H1 (cell line): ENCODE measurements at regions not wholly inside any gene's neighbourhood (a gene's known extent, or its start where the extent isn't known, plus 50 kb on each side); places are given as distances from the start of the nearest gene placed in this dataset.

Experiments used
- ATF2 ChIP-seq: IDR thresholded peaks from 2 replicates; pipeline ENCODE4 v1.6.1; 2012; ENCODE audit warnings: low read length, inconsistent platforms
- CBX8 ChIP-seq: fragments of 300-800, 300-1000 bp; sonication (generic); IDR thresholded peaks from 2 replicates; pipeline ENCODE4 v1.7.1; 2016; ENCODE audit warnings: low read depth, low read length, borderline replicate concordance
- CHD2 ChIP-seq: IDR thresholded peaks from 2 replicates; pipeline ENCODE4 v1.6.1; 2012; ENCODE audit warnings: low read length, improper control_type of control experiment
- CTCF ChIP-seq, 3 experiments: IDR thresholded peaks; 1 replicate in 2 of 3; 2 replicates in 1 of 3; pipeline versions ENCODE4 v1.5.1 to v1.6.1; 2011; ENCODE audit warnings: low read length in 3 of 3, mild to moderate bottlenecking in 3 of 3, inconsistent platforms in 2 of 3, low read depth in 1 of 3, moderate library complexity in 1 of 3; ENCODE audit not compliant: insufficient read depth in 1 of 3; ENCODE audit errors: control extremely low read depth in 1 of 3
- EP300 ChIP-seq, 2 experiments: IDR thresholded peaks; 1 replicate in 1 of 2; 2 replicates in 1 of 2; pipeline ENCODE4 v1.6.1; 2011 to 2012; ENCODE audit warnings: low read depth in 2 of 2, low read length in 2 of 2, mild to moderate bottlenecking in 2 of 2, borderline replicate concordance in 1 of 2, inconsistent platforms in 1 of 2, moderate library complexity in 1 of 2
- JUND ChIP-seq: IDR thresholded peaks from 2 replicates; pipeline ENCODE4 v1.6.1; 2011; ENCODE audit warnings: mild to moderate bottlenecking, improper control_type of control experiment, low read length
- POLR2A ChIP-seq, 2 experiments: IDR thresholded peaks; 1 replicate in 1 of 2; 2 replicates in 1 of 2; pipeline ENCODE4 v1.6.1; 2011; ENCODE audit warnings: low read depth in 2 of 2, low read length in 2 of 2, mild to moderate bottlenecking in 2 of 2; ENCODE audit errors: control extremely low read depth in 1 of 2
- POU5F1 ChIP-seq: IDR thresholded peaks from 2 replicates; pipeline ENCODE4 v1.6.1; 2011; ENCODE audit warnings: low read depth, mild to moderate bottlenecking, low read length, moderate library complexity
- RFX5 ChIP-seq: IDR thresholded peaks from 2 replicates; pipeline ENCODE4 v1.6.1; 2011; ENCODE audit warnings: low read depth, low read length, improper control_type of control experiment, borderline replicate concordance
- RXRA ChIP-seq: IDR thresholded peaks from 2 replicates; pipeline ENCODE4 v1.6.1; 2011; ENCODE audit warnings: low read depth, mild to moderate bottlenecking, low read length, moderate library complexity; ENCODE audit not compliant: insufficient read depth
- ZNF274 ChIP-seq: IDR thresholded peaks from 2 replicates; pipeline ENCODE4 v1.7.0; 2012; ENCODE audit warnings: low read length, borderline replicate concordance; ENCODE audit errors: extremely low read depth

- TF ChIP-seq CBX8 (no peak), JUND (no peak), POLR2A (IDR thresholded peaks at IDR 0.05; ENCODE audit: control extremely low read depth in 1 of 2, low read depth in 2 of 2, low read length in 2 of 2) (no peak), RXRA (no peak), ATF2 (no peak), CHD2 (no peak), EP300 (IDR thresholded peaks at IDR 0.05; ENCODE audit: borderline replicate concordance in 1 of 2, low read depth in 2 of 2, low read length in 2 of 2) (no peak), ZNF274 (no peak), CTCF (IDR thresholded peaks at IDR 0.05; ENCODE audit: control extremely low read depth in 1 of 3, insufficient read depth in 1 of 3, low read depth in 1 of 3, low read length in 3 of 3) (no peak), RFX5 (no peak), POU5F1 (no peak)
Measured at GRCh38 chr1:29709704-29710280, 473.5 kb downstream of the PTPRU start.
